ENCODE measurements at regions not wholly inside any gene's neighbourhood (a gene's known extent, or its start where the extent isn't known, plus 50 kb on each side); places are given as distances from the start of the nearest gene placed in this dataset.

GRCh38 chr17:73910206-73910605 lies 266.0 kb upstream of the SDK2 start (continued):
- TF ChIP-seq CTBP2 (IDR thresholded peaks at IDR 0.05; ENCODE audit: borderline replicate concordance, insufficient read depth, insufficient read length, low read length), result no peak
- TF ChIP-seq CREB1 (IDR thresholded peaks at IDR 0.05), result no peak
- TF ChIP-seq JUND (IDR thresholded peaks at IDR 0.05; ENCODE audit: low read length), result no peak
- no peak for TF ChIP-seq SIX5 (IDR thresholded peaks at IDR 0.05; ENCODE audit: low read depth, low read length)
